Endothelial cell of umbilical vein (primary cell): ENCODE measurements at regions not wholly inside any gene's neighbourhood (a gene's known extent, or its start where the extent isn't known, plus 50 kb on each side); places are given as distances from the start of the nearest gene placed in this dataset. TPM values are rescaled to one million over a fixed set of nuclear protein-coding genes. Genes with fewer than 3 reads are reported as not detected.

ENCODE experiments used
- BruUV-seq: library from RNA; stranded (reverse); fragments of 400-500 nt; replicated peaks from 2 replicates; lab custom pipeline; 2021; lab: Mats Ljungman, UMichigan
- CTCF ChIA-PET: fragments of 300-600, 350-600 bp; sonication (Branson Sonifier 250); formaldehyde crosslinking; loops from one replicate; lab custom pipeline; 2021; ENCODE audit warnings: antibody characterized with exemption, inconsistent platforms; lab: Charles Lee
- POLR2A ChIA-PET: fragments of 300-600, 350-600 bp; sonication (Branson Sonifier 250); formaldehyde crosslinking; loops from one replicate; lab custom pipeline; 2021; ENCODE audit warnings: antibody characterized with exemption, inconsistent platforms; lab: Charles Lee
- DNase-seq: peaks from one replicate; pipeline ENCODE4 v3.0.0-alpha.2; 2011; ENCODE audit warnings: low read depth, low spot score
- FAIRE-seq: peaks from 2 replicates; lab custom pipeline; 2011; peaks lifted over from hg19 to GRCh38; lab: Jason Lieb, UNC
- H2AFZ ChIP-seq: 2 replicates; pipeline ENCODE4 v1.6.0; 2012; ENCODE audit warnings: low read depth, low read length, control low read depth, inconsistent platforms
- H3K27ac ChIP-seq: 2 replicates; pipeline ENCODE4 v1.5.1; 2011; ENCODE audit warnings: low read depth, mild to moderate bottlenecking, control low read depth, low read length, moderate library complexity; ENCODE audit not compliant: insufficient read depth
- H3K27me3 ChIP-seq, 2 experiments: 2 replicates each; pipeline versions ENCODE4 v1.6.0 to v1.6.1; 2011; ENCODE audit warnings: low read length in 2 of 2, mixed read lengths in 1 of 2; ENCODE audit not compliant: control insufficient read depth in 2 of 2, insufficient read depth in 2 of 2
- H3K36me3 ChIP-seq, 2 experiments: 2 replicates in 1 of 2; 3 replicates in 1 of 2; pipeline ENCODE4 v1.5.1; 2011; ENCODE audit warnings: low read length in 2 of 2, mild to moderate bottlenecking in 1 of 2, moderate library complexity in 1 of 2; ENCODE audit not compliant: control insufficient read depth in 2 of 2, insufficient read depth in 2 of 2; ENCODE audit errors: extremely low read depth in 1 of 2
- H3K4me1 ChIP-seq: 3 replicates; pipeline ENCODE4 v1.5.1; 2011; ENCODE audit warnings: mild to moderate bottlenecking, low read length; ENCODE audit not compliant: control insufficient read depth, insufficient read depth; ENCODE audit errors: extremely low read depth
- H3K4me2 ChIP-seq: 2 replicates; pipeline ENCODE4 v1.6.1; 2011; ENCODE audit warnings: low read length, control low read depth, mixed read lengths; ENCODE audit not compliant: insufficient read depth
- H3K4me3 ChIP-seq, 3 experiments: fragments of 200-600 bp in 1 of 3; sonication (generic), shearing (Covaris generic) in 1 of 3; replicated peaks in 1 of 3; 2 replicates each; pipeline ENCODE4 v1.5.1; 2011 to 2016; ENCODE audit warnings: control low read depth in 3 of 3, low read length in 3 of 3, mild to moderate bottlenecking in 2 of 3, inconsistent platforms in 1 of 3, low read depth in 1 of 3, moderate library complexity in 1 of 3; ENCODE audit not compliant: insufficient read depth in 1 of 3
- H3K79me2 ChIP-seq: 2 replicates; pipeline ENCODE4 v1.6.0; 2012; ENCODE audit warnings: low read length, inconsistent platforms; ENCODE audit not compliant: control insufficient read depth, insufficient read depth
- H3K9ac ChIP-seq: replicated peaks from 2 replicates; pipeline ENCODE3; 2011; ENCODE audit warnings: low read length, control low read depth; ENCODE audit not compliant: insufficient read depth; ENCODE audit errors: extremely low read depth
- H3K9me1 ChIP-seq: replicated peaks from 3 replicates; pipeline ENCODE4 v1.6.0; 2011; ENCODE audit warnings: mild to moderate bottlenecking, low read length; ENCODE audit not compliant: control insufficient read depth, insufficient read depth; ENCODE audit errors: extremely low read depth
- H3K9me3 ChIP-seq: replicated peaks from 2 replicates; pipeline ENCODE4 v1.5.1; 2012; ENCODE audit warnings: low read length, inconsistent platforms; ENCODE audit not compliant: control insufficient read depth, insufficient read depth
- H4K20me1 ChIP-seq: replicated peaks from 2 replicates; pipeline ENCODE3; 2011; ENCODE audit warnings: mild to moderate bottlenecking, low read length; ENCODE audit not compliant: control insufficient read depth, insufficient read depth; ENCODE audit errors: extremely low read depth
- GATA2 ChIP-seq: IDR thresholded peaks from 2 replicates; pipeline ENCODE4 v1.7.0; 2011; ENCODE audit warnings: low read depth, mild to moderate bottlenecking, moderate library complexity, mixed read lengths, low read length; ENCODE audit not compliant: insufficient read length, insufficient read depth
- POLR2A ChIP-seq: IDR thresholded peaks from 2 replicates; pipeline ENCODE4 v1.6.1; 2012; ENCODE audit warnings: low read depth, mild to moderate bottlenecking, control low read depth, low read length
- dilution Hi-C: fragments of 300-500 bp; cut with MboI; formaldehyde crosslinking; loops from one replicate; pipeline ENCODE4 v1.15.0; 2019; ENCODE audit warnings: low sequenced_read_pairs; ENCODE audit not compliant: extremely low pct_ligation_motif_present
- intact Hi-C: fragments of 100-400 bp; cut with micrococcal nuclease; formaldehyde crosslinking; loops from one replicate; pipeline ENCODE4 v1.10.0; 2022
- small RNA-seq: library from RNA; depleted of rRNA; stranded (forward); fragments of <200 nt; gene quantifications from one replicate; pipeline ENCODE3, GENCODE V24; 2012; ENCODE audit warnings: low replicate concordance, low read depth; ENCODE audit not compliant: insufficient read depth, insufficient read length

- Histone ChIP-seq H3K79me2 (no peaks in the 10 kb centered on the region), H3K36me3 (no peaks in the 10 kb centered on the region), H3K27ac (no peak overlapping the region), H3K9me3 (no peaks in the 10 kb centered on the region), H4K20me1 (no peaks in the 10 kb centered on the region), H3K9ac (no peak overlapping the region), H3K4me2 (no peak overlapping the region), H3K27me3 (peaks cover 0 to 8% of the 10 kb centered on the region in 2 experiments), H3K4me1 (no peaks in the 10 kb centered on the region), H3K9me1 (no peaks in the 10 kb centered on the region), H3K4me3 (no peak overlapping the region), H2AFZ (no peak overlapping the region)
- ChIA-PET POLR2A (no interaction called here), CTCF (no interaction called here)
- dilution Hi-C loops, result no loop called here
- TF ChIP-seq GATA2, result no peak
- TF ChIP-seq POLR2A, result no peak
- intact Hi-C loops, result no loop called here
- BruUV-seq, result no TSS peak
- FAIRE-seq (no peak), DNase-seq (no peak)
These were observed 74.8 kb downstream of the ZNF280B start for GRCh38 chr22:22433770-22434169.

Small RNAs in the stretch of these regions (small RNA-seq; reads per million reads assigned to genes)
- gene AC245291.3, result not detected
- gene IGLVVII-41-1, result not detected
